ENCODE measurements at regions not wholly inside any gene's neighbourhood (a gene's known extent, or its start where the extent isn't known, plus 50 kb on each side); places are given as distances from the start of the nearest gene placed in this dataset.

DNA sequence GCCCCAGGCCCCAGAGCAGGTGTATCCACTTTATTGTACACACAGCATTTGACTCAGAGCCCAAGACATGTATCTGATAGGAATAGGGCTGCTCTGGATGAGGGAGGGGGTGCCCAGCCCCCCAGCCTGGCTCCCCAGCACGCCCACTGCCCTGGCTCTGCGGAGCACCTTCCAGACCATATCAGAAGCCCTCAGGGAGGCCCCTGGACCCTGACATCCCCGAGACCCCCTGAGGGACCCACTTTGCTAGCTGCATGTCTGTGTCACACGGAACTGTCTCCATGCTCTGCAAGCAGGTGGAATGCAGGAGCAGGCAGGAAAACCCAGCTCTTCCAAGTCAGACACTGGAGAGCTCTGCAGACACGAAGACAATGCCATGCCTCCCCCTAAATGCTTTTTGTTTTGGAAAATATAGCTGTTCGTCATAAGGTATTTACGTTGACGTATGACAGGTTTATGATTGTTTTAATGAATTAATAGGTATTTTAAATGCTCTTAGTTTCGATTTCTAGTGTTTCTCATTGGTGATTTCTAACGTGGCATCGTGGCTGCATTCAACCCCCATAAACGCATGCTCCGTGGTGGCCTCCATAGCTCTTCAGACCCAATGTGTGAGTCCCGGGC lies 92.8 kb upstream of the INSIG1 start:
- Mint-ChIP-seq H3K27me3 (ENCODE audit: unreplicated experiment) (no peaks in the 10 kb centered on the region), H3K4me1 (ENCODE audit: unreplicated experiment) (peaks cover 24% of the 10 kb centered on the region), H3K27ac (ENCODE audit: unreplicated experiment) (peak overlapping the region; percentile 74), H3K9me3 (ENCODE audit: unreplicated experiment) (no peaks in the 10 kb centered on the region), H3K4me3 (ENCODE audit: unreplicated experiment) (peak overlapping the region; percentile 53), H3K36me3 (ENCODE audit: unreplicated experiment) (no peaks in the 10 kb centered on the region)
- no peak for DNase-seq (ENCODE audit: extremely low spot score, unreplicated experiment)
- TF ChIP-seq, protein P1, sequence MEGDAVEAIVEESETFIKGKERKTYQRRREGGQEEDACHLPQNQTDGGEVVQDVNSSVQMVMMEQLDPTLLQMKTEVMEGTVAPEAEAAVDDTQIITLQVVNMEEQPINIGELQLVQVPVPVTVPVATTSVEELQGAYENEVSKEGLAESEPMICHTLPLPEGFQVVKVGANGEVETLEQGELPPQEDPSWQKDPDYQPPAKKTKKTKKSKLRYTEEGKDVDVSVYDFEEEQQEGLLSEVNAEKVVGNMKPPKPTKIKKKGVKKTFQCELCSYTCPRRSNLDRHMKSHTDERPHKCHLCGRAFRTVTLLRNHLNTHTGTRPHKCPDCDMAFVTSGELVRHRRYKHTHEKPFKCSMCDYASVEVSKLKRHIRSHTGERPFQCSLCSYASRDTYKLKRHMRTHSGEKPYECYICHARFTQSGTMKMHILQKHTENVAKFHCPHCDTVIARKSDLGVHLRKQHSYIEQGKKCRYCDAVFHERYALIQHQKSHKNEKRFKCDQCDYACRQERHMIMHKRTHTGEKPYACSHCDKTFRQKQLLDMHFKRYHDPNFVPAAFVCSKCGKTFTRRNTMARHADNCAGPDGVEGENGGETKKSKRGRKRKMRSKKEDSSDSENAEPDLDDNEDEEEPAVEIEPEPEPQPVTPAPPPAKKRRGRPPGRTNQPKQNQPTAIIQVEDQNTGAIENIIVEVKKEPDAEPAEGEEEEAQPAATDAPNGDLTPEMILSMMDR (IDR thresholded peaks at IDR 0.05): no peak

DNA sequence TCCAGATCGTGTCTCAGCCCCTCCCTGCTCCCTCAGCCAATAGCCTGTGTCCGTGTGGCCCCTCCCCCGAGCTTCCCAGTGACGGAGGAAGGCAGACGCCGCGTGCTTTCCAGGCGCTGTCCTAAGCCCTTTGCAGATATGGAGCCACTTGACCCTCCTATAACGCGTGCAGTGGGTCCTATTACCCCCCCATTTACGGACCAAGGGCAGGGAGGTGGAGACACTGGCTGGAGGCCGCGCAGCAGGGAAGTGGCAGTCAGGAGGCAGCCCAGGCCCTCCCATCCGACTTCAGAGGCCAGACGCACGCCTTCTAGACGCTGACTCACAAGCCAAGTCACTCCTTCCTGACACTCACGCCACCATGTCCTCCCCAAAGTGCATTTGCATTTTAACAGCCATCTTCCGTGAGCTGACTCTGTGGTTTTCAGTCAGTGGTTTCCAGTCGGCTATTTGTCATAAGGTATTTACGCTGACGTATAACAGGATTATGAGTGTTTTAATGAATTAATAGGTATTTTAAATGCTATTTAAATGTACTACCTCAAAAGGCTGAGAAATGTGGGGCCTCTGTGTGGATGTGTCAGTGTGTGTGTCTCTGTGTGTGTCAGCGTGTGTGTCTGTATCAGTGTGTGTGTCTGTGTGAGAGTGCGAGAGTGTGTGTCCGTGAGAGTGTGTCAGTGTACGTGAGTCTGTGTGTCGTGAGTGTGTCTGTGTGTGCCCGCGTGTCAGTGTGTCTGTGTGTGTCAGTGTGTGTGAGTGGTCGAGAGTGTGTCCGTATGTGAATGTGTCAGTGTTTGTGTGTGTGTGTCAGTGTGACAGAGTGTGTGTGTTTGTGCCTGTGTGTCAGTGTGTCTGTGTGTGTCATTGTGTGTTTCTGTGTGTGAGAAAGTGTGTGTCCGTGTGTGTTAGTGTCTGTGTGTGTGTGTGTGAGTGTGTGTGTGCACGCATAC lies 92.0 kb upstream of the INSIG1 start:
- TF ChIP-seq, protein P1 (IDR thresholded peaks at IDR 0.05): peak; percentile 5
- peaks cover 24% of the 10 kb centered on the region for H3K4me1 Mint-ChIP-seq (ENCODE audit: unreplicated experiment)
- peak overlapping the region; percentile 74 for H3K27ac Mint-ChIP-seq (ENCODE audit: unreplicated experiment)
- H3K36me3 Mint-ChIP-seq (ENCODE audit: unreplicated experiment): no peaks in the 10 kb centered on the region
- H3K9me3 Mint-ChIP-seq (ENCODE audit: unreplicated experiment): no peaks in the 10 kb centered on the region
- H3K4me3 Mint-ChIP-seq (ENCODE audit: unreplicated experiment): peak overlapping the region; percentile 53
- DNase-seq (ENCODE audit: extremely low spot score, unreplicated experiment): no peak
- no peaks in the 10 kb centered on the region for H3K27me3 Mint-ChIP-seq (ENCODE audit: unreplicated experiment)

DNA sequence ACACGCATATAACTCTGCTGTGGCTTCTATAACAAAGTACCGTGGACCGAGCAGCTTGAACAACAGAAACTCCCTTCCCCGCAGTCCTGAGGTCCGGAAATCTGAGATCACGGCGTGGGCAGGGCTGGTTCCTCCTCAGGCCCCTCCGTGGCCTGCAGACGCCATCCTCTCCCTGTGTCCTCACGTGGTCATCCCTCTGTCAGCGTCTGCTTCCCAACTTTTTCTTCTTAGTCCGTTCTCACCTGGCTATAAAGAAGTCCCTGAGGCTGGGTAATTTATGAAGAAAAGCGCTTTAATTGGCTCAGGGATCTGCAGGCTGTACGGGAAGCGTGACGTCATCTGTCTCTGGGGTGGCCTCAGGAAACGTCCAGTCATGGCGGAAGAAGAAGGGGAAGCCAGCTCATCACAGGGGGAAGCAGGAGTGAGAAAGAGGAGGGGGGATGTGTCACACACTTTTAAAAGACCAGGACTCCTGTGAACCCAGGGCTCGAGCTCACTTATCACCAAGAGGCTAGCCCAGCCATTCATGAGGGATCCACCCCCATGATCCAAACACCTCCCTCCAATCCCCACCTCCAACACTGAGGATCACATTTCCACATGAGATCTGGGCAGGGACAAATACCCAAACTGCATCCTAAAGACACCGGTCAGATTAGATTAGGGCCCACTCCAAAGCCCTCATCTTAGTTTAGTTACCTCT lies 91.2 kb upstream of the INSIG1 start:
- Mint-ChIP-seq H3K36me3 (ENCODE audit: unreplicated experiment) (no peaks in the 10 kb centered on the region), H3K4me3 (ENCODE audit: unreplicated experiment) (no peak overlapping the region), H3K27me3 (ENCODE audit: unreplicated experiment) (no peaks in the 10 kb centered on the region), H3K9me3 (ENCODE audit: unreplicated experiment) (no peaks in the 10 kb centered on the region), H3K27ac (ENCODE audit: unreplicated experiment) (peak overlapping the region; percentile 74), H3K4me1 (ENCODE audit: unreplicated experiment) (peaks cover 24% of the 10 kb centered on the region)
- no peak for DNase-seq (ENCODE audit: extremely low spot score, unreplicated experiment)
- TF ChIP-seq, protein P1 (IDR thresholded peaks at IDR 0.05): no peak

DNA sequence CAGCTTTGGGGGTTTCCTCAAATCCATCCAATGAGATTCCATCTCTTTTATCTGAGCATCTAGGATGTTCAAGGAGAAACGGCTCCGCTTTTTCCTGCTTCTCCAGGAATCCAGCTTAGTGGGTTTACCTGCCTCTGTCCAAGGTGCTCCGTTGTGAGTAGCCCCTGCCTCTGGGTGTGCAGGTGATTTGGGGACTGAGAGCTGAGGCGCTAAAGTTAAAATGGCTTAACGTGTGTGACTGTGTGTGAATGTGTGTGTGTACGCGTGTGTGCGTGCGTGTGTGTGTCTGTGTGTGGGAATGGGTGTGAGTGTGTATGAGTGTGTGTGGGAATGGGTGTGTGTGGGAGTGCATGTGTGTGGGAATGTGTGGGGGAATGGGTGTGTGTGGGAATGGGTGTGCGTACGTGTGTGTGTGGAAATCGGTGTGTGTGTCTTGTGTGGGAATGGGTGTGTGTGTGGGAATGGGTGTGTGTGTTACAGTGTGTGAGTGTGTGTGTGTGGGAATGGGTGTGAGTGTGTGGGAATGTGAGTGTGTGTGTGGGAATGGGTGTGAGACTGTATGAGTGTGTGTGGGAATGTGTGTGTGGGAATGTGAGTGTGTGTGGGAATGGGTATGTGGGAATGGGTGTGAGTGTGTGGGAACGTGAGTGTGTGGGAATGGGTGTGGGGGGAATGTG lies 90.2 kb upstream of the INSIG1 start:
- TF ChIP-seq, protein P1 (IDR thresholded peaks at IDR 0.05): no peak
- Mint-ChIP-seq H3K4me1 (ENCODE audit: unreplicated experiment) (peaks cover 24% of the 10 kb centered on the region), H3K4me3 (ENCODE audit: unreplicated experiment) (no peak overlapping the region), H3K27ac (ENCODE audit: unreplicated experiment) (peak overlapping the region; percentile 4), H3K36me3 (ENCODE audit: unreplicated experiment) (no peaks in the 10 kb centered on the region), H3K27me3 (ENCODE audit: unreplicated experiment) (no peaks in the 10 kb centered on the region), H3K9me3 (ENCODE audit: unreplicated experiment) (no peaks in the 10 kb centered on the region)
- no peak for DNase-seq (ENCODE audit: extremely low spot score, unreplicated experiment)
